Tibial artery (tissue), 4 donors: ENCODE measurements at regions not wholly inside any gene's neighbourhood (a gene's known extent, or its start where the extent isn't known, plus 50 kb on each side); places are given as distances from the start of the nearest gene placed in this dataset.

Experiments
- DNase-seq, 2 donors: peaks; one replicate each; pipeline ENCODE4 v3.0.0-alpha.2; 2019
- H3K27ac ChIP-seq, 2 donors: fragments of 200-600 bp; sonication (generic) in 1 of 2; 1 replicate in 1 of 2; 2 replicates in 1 of 2; pipeline ENCODE4 v1.5.1; 2018 to 2019; ENCODE audit warnings: mild to moderate bottlenecking in 1 of 2
- H3K27me3 ChIP-seq, 2 donors: fragments of 200-600 bp; sonication (generic) in 1 of 2; one replicate each; pipeline versions ENCODE4 v1.5.1 to v1.6.0; 2016 to 2019
- H3K36me3 ChIP-seq, 3 donors: fragments of 200-600 bp; sonication (generic) in 2 of 3; one replicate each; pipeline ENCODE4 v1.5.1; 2016 to 2019; ENCODE audit warnings: mild to moderate bottlenecking in 2 of 3
- H3K4me1 ChIP-seq, 4 donors: fragments of 200-600 bp; sonication (generic) in 2 of 4; 1 replicate in 3 of 4; 2 replicates in 1 of 4; pipeline ENCODE4 v1.5.1; 2016 to 2019
- H3K4me3 ChIP-seq, 2 donors: fragments of 200-600 bp; sonication (generic) in 1 of 2; 1 replicate in 1 of 2; 2 replicates in 1 of 2; pipeline ENCODE4 v1.5.1; 2018 to 2019; ENCODE audit warnings: mild to moderate bottlenecking in 2 of 2
- H3K9me3 ChIP-seq, 3 donors: fragments of 200-600 bp; sonication (generic) in 1 of 3; one replicate each; pipeline ENCODE4 v1.5.1; 2016 to 2019
- intact Hi-C: fragments of 100-400 bp; cut with DNase I; formaldehyde crosslinking; loops from one replicate; pipeline ENCODE4 v1.15.0; 2023; ENCODE audit warnings: low total_unique reads
- TF ChIP-seq, protein P1 (sequence below), 2 experiments: fragments of 200-600 bp in 1 of 2; fragments of 450-650 bp in 1 of 2; IDR thresholded peaks; one replicate each; pipeline ENCODE4 v1.5.1; 2017 to 2019; ENCODE audit warnings: antibody characterized with exemption in 2 of 2, mild to moderate bottlenecking in 1 of 2, moderate library complexity in 1 of 2

DNA sequence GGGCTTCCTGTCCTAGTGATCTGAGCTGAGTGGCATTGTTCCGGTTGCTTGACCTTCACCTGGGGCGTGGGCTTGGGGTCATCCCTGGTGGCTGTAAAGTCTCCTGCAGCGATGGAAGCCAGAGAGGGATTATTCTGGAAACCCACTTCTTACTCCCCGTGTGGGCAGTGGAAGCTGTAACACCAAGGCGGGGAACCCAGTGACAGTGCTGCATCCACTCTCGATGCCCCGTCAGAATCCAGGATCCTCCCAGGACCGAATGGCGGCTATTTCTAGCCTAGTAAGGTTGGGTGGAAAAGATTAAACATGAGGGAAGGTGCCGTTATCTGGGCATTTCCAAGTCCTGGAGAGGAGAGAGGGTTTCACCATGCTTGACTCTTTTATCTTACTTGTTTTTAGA lies 280.6 kb downstream of the ZNF536 start:
- Histone ChIP-seq H3K9me3 (no peaks in the 10 kb centered on the region), H3K27ac (no peak overlapping the region), H3K27me3 (peaks cover 0 to 34% of the 10 kb centered on the region in 2 donors), H3K36me3 (no peaks in the 10 kb centered on the region), H3K4me3 (no peak overlapping the region), H3K4me1 (no peaks in the 10 kb centered on the region)
- intact Hi-C loops, result loop anchor here (10.0 kb wide), 1 partner anchor 428 kb away; no protein-coding TSS in a partner anchor
- TF ChIP-seq, protein P1, sequence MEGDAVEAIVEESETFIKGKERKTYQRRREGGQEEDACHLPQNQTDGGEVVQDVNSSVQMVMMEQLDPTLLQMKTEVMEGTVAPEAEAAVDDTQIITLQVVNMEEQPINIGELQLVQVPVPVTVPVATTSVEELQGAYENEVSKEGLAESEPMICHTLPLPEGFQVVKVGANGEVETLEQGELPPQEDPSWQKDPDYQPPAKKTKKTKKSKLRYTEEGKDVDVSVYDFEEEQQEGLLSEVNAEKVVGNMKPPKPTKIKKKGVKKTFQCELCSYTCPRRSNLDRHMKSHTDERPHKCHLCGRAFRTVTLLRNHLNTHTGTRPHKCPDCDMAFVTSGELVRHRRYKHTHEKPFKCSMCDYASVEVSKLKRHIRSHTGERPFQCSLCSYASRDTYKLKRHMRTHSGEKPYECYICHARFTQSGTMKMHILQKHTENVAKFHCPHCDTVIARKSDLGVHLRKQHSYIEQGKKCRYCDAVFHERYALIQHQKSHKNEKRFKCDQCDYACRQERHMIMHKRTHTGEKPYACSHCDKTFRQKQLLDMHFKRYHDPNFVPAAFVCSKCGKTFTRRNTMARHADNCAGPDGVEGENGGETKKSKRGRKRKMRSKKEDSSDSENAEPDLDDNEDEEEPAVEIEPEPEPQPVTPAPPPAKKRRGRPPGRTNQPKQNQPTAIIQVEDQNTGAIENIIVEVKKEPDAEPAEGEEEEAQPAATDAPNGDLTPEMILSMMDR (IDR thresholded peaks at IDR 0.05), result no peak
- no peak for DNase-seq

DNA sequence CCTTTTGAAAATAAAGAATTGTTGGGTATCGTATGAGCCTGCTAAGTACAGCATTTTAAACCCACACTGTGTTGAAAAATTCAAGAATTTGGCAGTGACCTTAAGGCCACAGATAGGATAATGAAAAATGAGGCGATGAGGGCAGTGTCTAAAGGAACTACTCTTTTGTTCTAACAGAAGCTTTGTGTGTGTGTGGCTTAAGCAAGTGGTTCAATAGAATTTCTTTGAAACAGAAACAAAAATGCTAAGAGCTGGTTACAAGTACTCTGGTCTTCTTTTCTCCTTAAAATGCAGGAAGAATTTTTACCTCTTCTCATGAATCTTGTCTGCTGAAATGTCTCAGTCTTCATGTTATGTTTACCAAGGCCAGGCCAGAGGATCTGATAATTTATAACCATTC lies 279.5 kb downstream of the ZNF536 start:
- TF ChIP-seq, protein P1 (IDR thresholded peaks at IDR 0.05), result no peak

DNA sequence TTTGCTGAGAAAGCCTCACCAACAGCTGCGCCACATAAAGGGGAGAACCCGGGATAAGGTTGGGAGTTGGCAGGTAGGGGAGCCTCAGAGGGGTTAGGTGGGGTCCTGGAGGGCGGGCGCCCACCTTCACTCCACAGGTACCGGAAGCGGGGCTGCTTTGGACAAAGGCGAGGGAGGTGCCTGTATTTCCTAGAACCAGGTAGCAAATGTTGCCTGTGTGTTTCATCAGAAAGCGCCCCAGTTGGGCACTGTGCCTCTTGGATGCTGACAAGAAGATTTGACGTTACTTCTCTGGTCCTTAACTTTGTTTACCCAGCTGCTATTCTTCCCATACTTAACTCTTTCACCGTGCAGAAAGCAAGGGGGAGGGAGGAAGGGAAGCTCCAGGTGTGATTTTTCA lies 278.9 kb downstream of the ZNF536 start:
- H3K27me3 ChIP-seq, result peaks cover 0 to 41% of the 10 kb centered on the region in 2 donors
- no peaks in the 10 kb centered on the region for H3K4me1 ChIP-seq
- intact Hi-C loops, result loop anchor here (10.0 kb wide), 1 partner anchor 426 kb away; no protein-coding TSS in a partner anchor
- H3K27ac ChIP-seq, result no peak overlapping the region
- no peak overlapping the region for H3K4me3 ChIP-seq
- no peaks in the 10 kb centered on the region for H3K36me3 ChIP-seq
- TF ChIP-seq, protein P1 (IDR thresholded peaks at IDR 0.05), result no peak
- DNase-seq, result no peak
- H3K9me3 ChIP-seq, result no peaks in the 10 kb centered on the region

More for the DNA sequence above, 279.5 kb downstream of the ZNF536 start:
- H3K4me3 ChIP-seq, result no peak overlapping the region
- no peak for DNase-seq
- intact Hi-C loops, result loop anchor here (10.0 kb wide), 1 partner anchor 427 kb away; no protein-coding TSS in a partner anchor
- H3K27ac ChIP-seq, result no peak overlapping the region
- no peaks in the 10 kb centered on the region for H3K9me3 ChIP-seq
- no peaks in the 10 kb centered on the region for H3K4me1 ChIP-seq
- peaks cover 0 to 41% of the 10 kb centered on the region in 2 donors for H3K27me3 ChIP-seq
- no peaks in the 10 kb centered on the region for H3K36me3 ChIP-seq

DNA sequence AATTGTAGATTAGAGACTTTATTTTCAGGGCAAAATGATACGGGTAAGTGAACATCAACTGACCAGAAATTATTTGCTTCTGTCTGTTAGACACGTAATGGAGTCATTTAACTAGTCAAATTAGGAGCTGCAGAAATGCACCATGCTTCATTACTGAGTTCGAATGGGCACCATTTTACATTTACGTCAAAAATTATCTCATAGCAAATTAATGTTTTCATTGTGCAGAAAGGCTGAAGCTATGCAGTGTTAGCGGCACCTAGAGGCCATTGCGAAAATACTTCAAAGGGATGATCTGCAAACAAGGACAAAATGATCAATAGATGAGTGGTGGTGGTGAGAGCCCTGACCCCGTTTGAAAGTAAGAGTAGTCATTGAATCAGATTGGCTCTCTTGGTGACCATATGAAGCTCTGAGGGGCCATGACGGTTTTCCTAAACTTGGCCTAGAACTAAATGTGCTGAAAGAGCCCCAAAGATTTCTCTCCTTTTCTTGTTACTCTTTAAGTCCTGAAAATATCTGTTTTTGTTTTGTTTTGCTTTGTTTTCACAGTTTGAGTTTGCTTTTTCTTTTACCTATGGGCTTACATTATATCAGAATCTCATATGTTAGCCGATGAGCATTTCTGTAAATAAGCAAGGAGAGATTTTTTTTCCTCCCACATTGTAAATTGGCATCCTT lies 277.9 kb downstream of the ZNF536 start:
- no peaks in the 10 kb centered on the region for H3K36me3 ChIP-seq
- H3K27ac ChIP-seq, result no peak overlapping the region
- H3K4me3 ChIP-seq, result no peak overlapping the region
- TF ChIP-seq, protein P1 (IDR thresholded peaks at IDR 0.05), result peak; percentile 31 to 51
- no peaks in the 10 kb centered on the region for H3K9me3 ChIP-seq
- no peak for DNase-seq
- intact Hi-C loops, result loop anchor here (10.0 kb wide), 1 partner anchor 425 kb away; no protein-coding TSS in a partner anchor
- no peaks in the 10 kb centered on the region for H3K4me1 ChIP-seq
- H3K27me3 ChIP-seq, result peaks cover 0 to 37% of the 10 kb centered on the region in 2 donors

DNA sequence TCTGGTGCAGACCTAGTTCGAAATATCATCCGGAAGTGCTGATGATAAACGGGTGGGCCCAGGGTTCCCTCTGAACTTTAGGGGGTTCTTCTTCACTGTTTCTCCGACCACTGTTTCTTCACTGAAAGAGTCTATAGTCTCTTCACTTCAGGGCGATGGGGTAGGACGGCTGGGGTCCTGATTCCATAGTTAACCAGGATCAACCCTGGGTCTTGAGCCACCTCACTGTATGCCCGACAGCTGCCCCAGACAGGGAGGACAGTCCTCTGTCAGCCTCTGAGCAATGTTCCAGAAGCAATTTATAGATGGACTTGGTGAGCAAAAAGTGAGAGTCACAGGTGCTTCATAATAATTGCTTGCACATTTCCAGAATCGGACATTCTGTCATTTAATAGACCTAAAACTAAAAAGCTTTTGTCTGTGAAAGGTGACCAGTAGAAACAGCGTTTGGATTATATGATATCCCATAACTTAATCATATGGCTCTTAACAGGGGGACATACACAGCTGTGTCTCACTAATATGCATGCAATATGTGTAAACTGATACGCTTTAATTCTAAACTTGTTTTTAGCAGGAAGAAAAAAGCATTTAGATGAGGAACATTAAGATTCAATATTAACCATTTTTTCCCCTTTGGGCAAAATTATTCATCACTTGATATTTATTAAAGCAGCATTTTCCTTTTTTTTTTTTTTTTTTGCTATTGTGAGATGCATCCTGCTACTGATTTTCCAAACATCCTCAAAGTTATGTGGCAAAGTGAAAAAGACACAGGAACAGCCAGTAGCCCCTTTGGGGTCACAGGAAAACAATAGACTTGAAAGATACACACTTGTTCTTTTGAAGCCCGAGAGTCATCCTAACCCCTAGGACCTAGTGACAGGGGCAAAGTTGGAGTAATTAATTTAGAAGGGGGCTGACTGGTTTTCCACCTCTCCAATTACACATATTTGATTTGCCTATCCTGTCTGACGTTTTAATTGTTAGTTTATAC lies 277.0 kb downstream of the ZNF536 start:
- H3K4me1 ChIP-seq, result no peaks in the 10 kb centered on the region
- no peak overlapping the region for H3K4me3 ChIP-seq
- no peaks in the 10 kb centered on the region for H3K36me3 ChIP-seq
- TF ChIP-seq, protein P1 (IDR thresholded peaks at IDR 0.05), result no peak
- intact Hi-C loops, result no loop called here
- DNase-seq, result no peak
- H3K27ac ChIP-seq, result no peak overlapping the region
- no peaks in the 10 kb centered on the region for H3K9me3 ChIP-seq
- H3K27me3 ChIP-seq, result peaks cover 0 to 30% of the 10 kb centered on the region in 2 donors
